ENCODE measurements at regions not wholly inside any gene's neighbourhood (a gene's known extent, or its start where the extent isn't known, plus 50 kb on each side); places are given as distances from the start of the nearest gene placed in this dataset.

DNA sequence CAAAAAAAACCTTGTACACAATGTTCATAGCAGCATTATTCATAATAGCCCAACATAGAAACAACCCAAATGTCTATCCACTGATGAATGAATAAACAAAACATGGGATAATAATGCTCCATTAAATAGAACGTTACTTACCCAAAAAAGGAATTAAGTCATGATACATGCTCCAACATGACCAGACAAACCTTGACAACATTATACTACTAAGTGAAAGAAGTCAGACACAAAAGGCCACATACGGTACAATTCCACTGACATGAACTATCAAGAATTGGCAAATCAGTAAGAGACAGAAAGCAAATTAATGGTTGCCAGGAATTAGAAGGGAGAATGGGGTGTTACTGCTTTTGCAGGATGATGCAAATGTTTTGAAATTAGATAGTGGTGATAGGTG, 193.8 kb upstream of the SHISA6 start:
- H2AFZ ChIP-seq (ENCODE audit: low read length): no peak overlapping the region
- TF ChIP-seq EZH2 (IDR thresholded peaks at IDR 0.05; ENCODE audit: low read length, missing control alignments): no peak
- TF ChIP-seq, protein P1, sequence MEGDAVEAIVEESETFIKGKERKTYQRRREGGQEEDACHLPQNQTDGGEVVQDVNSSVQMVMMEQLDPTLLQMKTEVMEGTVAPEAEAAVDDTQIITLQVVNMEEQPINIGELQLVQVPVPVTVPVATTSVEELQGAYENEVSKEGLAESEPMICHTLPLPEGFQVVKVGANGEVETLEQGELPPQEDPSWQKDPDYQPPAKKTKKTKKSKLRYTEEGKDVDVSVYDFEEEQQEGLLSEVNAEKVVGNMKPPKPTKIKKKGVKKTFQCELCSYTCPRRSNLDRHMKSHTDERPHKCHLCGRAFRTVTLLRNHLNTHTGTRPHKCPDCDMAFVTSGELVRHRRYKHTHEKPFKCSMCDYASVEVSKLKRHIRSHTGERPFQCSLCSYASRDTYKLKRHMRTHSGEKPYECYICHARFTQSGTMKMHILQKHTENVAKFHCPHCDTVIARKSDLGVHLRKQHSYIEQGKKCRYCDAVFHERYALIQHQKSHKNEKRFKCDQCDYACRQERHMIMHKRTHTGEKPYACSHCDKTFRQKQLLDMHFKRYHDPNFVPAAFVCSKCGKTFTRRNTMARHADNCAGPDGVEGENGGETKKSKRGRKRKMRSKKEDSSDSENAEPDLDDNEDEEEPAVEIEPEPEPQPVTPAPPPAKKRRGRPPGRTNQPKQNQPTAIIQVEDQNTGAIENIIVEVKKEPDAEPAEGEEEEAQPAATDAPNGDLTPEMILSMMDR (conservative IDR thresholded peaks at IDR 0.05 in 1 of 2, IDR thresholded peaks at IDR 0.05 in 1 of 2; ENCODE audit: low read depth in 1 of 2, low read length in 2 of 2): no peak
- H4K20me1 ChIP-seq (ENCODE audit: control insufficient read depth, extremely low read depth, insufficient read depth, low read length): no peaks in the 10 kb centered on the region

DNA sequence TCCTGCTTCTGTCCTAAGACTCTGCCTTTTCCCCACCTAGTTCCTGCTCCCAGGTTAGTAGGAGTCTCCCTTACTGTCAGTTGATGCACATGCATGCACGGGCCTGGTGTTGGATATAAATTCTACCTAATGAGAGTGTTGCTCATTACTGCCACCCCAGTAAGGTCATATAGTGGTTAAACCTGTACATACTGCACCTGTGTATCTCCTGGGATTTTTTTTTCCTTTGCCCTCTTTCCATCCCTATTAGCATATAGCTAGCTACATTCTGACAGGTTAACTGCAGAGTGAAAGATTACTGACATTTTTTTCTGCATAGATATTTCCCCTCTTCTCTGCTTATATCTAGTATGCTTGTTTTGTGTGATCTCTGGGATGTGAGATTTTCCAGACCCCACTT, 201.5 kb upstream of the PIRT start:
- DNase-seq (ENCODE audit: low read depth in 2 of 2): no peak
- no peaks in the 10 kb centered on the region for H3K27me3 ChIP-seq (ENCODE audit: control insufficient read depth, insufficient read depth, low read length)
- TF ChIP-seq EZH2 (IDR thresholded peaks at IDR 0.05; ENCODE audit: low read length, missing control alignments): no peak
- TF ChIP-seq, protein P1 (conservative IDR thresholded peaks at IDR 0.05 in 1 of 2, IDR thresholded peaks at IDR 0.05 in 1 of 2; ENCODE audit: low read depth in 1 of 2, low read length in 2 of 2): no peak

More for the DNA sequence above, 193.8 kb upstream of the SHISA6 start:
- Histone ChIP-seq H3K4me3 (replicated peaks in 1 of 4; ENCODE audit: control extremely low read depth in 1 of 4, insufficient read depth in 1 of 4, low read depth in 3 of 4, low read length in 4 of 4) (no peak overlapping the region), H3K27ac (ENCODE audit: insufficient read depth, low read length) (no peak overlapping the region), H3K4me2 (ENCODE audit: extremely low read depth, insufficient read depth, low read length) (no peak overlapping the region), H3K9ac (ENCODE audit: insufficient read depth, low read length) (no peak overlapping the region), H3K79me2 (ENCODE audit: control insufficient read depth, insufficient read depth, low read length) (no peaks in the 10 kb centered on the region), H3K4me1 (ENCODE audit: control insufficient read depth, extremely low read depth, insufficient read depth, low read length) (no peaks in the 10 kb centered on the region), H3K36me3 (ENCODE audit: control insufficient read depth, insufficient read depth, low read length) (no peaks in the 10 kb centered on the region), H3K27me3 (ENCODE audit: control insufficient read depth, insufficient read depth, low read length) (no peaks in the 10 kb centered on the region), H3K9me3 (ENCODE audit: control insufficient read depth, insufficient read depth, low read depth, low read length) (no peaks in the 10 kb centered on the region)
- no peak for DNase-seq (ENCODE audit: low read depth in 2 of 2)

DNA sequence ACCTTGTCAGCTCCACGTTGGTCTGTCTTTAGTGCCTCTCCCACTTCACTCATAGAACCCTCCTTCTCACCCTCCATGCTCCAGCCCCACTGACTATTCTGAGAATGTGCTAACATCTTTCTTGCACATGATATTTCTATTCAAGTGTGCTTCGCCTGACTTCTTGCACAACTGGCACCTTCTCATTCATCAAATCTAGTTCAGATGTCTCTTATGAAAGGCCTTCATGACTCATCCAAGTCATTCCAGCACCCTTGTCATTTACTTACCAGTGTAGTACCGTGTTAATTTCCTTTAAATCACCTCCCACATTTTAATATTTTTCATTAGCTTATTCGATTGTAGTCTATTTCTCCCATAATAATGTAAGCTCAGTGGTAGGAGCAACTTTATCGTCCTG, 197.8 kb upstream of the PIRT start:
- Histone ChIP-seq H3K4me3 (replicated peaks in 1 of 4; ENCODE audit: control extremely low read depth in 1 of 4, insufficient read depth in 1 of 4, low read depth in 3 of 4, low read length in 4 of 4) (no peak overlapping the region), H3K9me3 (ENCODE audit: control insufficient read depth, insufficient read depth, low read depth, low read length) (no peaks in the 10 kb centered on the region), H2AFZ (ENCODE audit: low read length) (no peak overlapping the region), H3K36me3 (ENCODE audit: control insufficient read depth, insufficient read depth, low read length) (no peaks in the 10 kb centered on the region), H3K4me2 (ENCODE audit: extremely low read depth, insufficient read depth, low read length) (no peak overlapping the region), H3K9ac (ENCODE audit: insufficient read depth, low read length) (no peak overlapping the region), H3K4me1 (ENCODE audit: control insufficient read depth, extremely low read depth, insufficient read depth, low read length) (no peaks in the 10 kb centered on the region), H3K27me3 (ENCODE audit: control insufficient read depth, insufficient read depth, low read length) (no peaks in the 10 kb centered on the region), H3K79me2 (ENCODE audit: control insufficient read depth, insufficient read depth, low read length) (no peaks in the 10 kb centered on the region), H3K27ac (ENCODE audit: insufficient read depth, low read length) (no peak overlapping the region), H4K20me1 (ENCODE audit: control insufficient read depth, extremely low read depth, insufficient read depth, low read length) (no peaks in the 10 kb centered on the region)
- TF ChIP-seq, protein P1 (conservative IDR thresholded peaks at IDR 0.05 in 1 of 2, IDR thresholded peaks at IDR 0.05 in 1 of 2; ENCODE audit: low read depth in 1 of 2, low read length in 2 of 2): no peak
- no peak for TF ChIP-seq EZH2 (IDR thresholded peaks at IDR 0.05; ENCODE audit: low read length, missing control alignments)
- no peak for DNase-seq (ENCODE audit: low read depth in 2 of 2)

More for the DNA sequence above, 201.5 kb upstream of the PIRT start:
- Histone ChIP-seq H2AFZ (ENCODE audit: low read length) (no peak overlapping the region), H4K20me1 (ENCODE audit: control insufficient read depth, extremely low read depth, insufficient read depth, low read length) (no peaks in the 10 kb centered on the region), H3K9ac (ENCODE audit: insufficient read depth, low read length) (no peak overlapping the region), H3K4me2 (ENCODE audit: extremely low read depth, insufficient read depth, low read length) (no peak overlapping the region), H3K4me1 (ENCODE audit: control insufficient read depth, extremely low read depth, insufficient read depth, low read length) (no peaks in the 10 kb centered on the region), H3K9me3 (ENCODE audit: control insufficient read depth, insufficient read depth, low read depth, low read length) (no peaks in the 10 kb centered on the region), H3K4me3 (replicated peaks in 1 of 4; ENCODE audit: control extremely low read depth in 1 of 4, insufficient read depth in 1 of 4, low read depth in 3 of 4, low read length in 4 of 4) (no peak overlapping the region), H3K36me3 (ENCODE audit: control insufficient read depth, insufficient read depth, low read length) (no peaks in the 10 kb centered on the region), H3K79me2 (ENCODE audit: control insufficient read depth, insufficient read depth, low read length) (no peaks in the 10 kb centered on the region), H3K27ac (ENCODE audit: insufficient read depth, low read length) (no peak overlapping the region)
